ENCODE measurements at regions not wholly inside any gene's neighbourhood (a gene's known extent, or its start where the extent isn't known, plus 50 kb on each side); places are given as distances from the start of the nearest gene placed in this dataset.

DNA sequence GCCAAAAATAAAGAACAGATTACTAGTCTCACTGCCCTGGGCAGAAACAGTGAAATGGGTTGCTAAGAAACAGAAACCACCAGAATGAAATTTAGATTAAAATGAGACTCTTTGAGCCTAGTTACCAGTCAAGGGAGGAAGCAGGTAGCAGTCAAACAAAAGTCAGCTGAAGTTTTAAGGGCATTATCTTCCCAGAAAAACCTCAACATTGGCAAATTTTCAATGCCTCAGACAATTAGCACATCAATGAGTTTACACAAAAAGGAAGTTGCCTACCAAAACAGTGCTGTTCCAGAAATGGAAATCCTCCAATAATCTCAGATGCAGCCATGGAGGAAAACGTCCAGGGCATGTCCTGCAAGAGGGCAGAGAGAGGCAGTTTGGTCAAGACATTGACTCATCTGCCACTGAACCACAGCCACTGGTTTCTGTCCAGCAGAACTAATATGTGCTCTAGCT is 399.7 kb upstream of the ADGRB3 start:
- 0% methylated on average over 1 of the region's 1 CpG for WGBS (ENCODE audit: insufficient coverage, low coverage, missing lambda C conversion rate)
- H3K27me3 ChIP-seq (ENCODE audit: control insufficient read depth in 2 of 2, insufficient read depth in 2 of 2, low read length in 2 of 2): no peaks in the 10 kb centered on the region
- DNase-seq (ENCODE audit: extremely low read depth in 1 of 4, low spot score in 3 of 4): no peak
- H3K79me2 ChIP-seq (ENCODE audit: control insufficient read depth, insufficient read depth, low read length): no peaks in the 10 kb centered on the region
- TF ChIP-seq TEAD4 (IDR thresholded peaks at IDR 0.05; ENCODE audit: low read length) (no peak), TEAD4 (CRISPR knock-in tag; IDR thresholded peaks at IDR 0.05; ENCODE audit: borderline replicate concordance) (no peak), HSF4 (CRISPR knock-in tag; IDR thresholded peaks at IDR 0.05; ENCODE audit: borderline replicate concordance) (no peak), ZNF717 (CRISPR knock-in tag; IDR thresholded peaks at IDR 0.05) (no peak), SUPT5H (IDR thresholded peaks at IDR 0.05) (no peak), BDP1 (IDR thresholded peaks at IDR 0.05; ENCODE audit: insufficient read depth, insufficient read length) (no peak), SIN3B (IDR thresholded peaks at IDR 0.05; ENCODE audit: low read depth) (no peak)
- no peaks in the 10 kb centered on the region for H3K9me1 ChIP-seq (ENCODE audit: control insufficient read depth, insufficient read depth, low read length)
- no peaks in the 10 kb centered on the region for H3K9me3 ChIP-seq (replicated peaks; ENCODE audit: control insufficient read depth, insufficient read depth, low read depth, low read length)
- intact Hi-C loops (cut with micrococcal nuclease) (no loop called here), in situ Hi-C loops (cut with MboI) (no loop called here)
- H3K4me2 ChIP-seq (ENCODE audit: insufficient read depth, low read length): no peak overlapping the region
- ATAC-seq: no peak
- H3K4me1 ChIP-seq (replicated peaks in 1 of 2; ENCODE audit: control insufficient read depth in 2 of 2, insufficient read depth in 2 of 2, low read length in 2 of 2): peaks cover 0 to 18% of the 10 kb centered on the region in 2 experiments; a peak in 2 of 5 replicates
- H3K27ac ChIP-seq (ENCODE audit: extremely low read depth, low read depth, low read length): no peak overlapping the region
- H3K4me3 ChIP-seq: no peak overlapping the region
- no peaks in the 10 kb centered on the region for H4K20me1 ChIP-seq (replicated peaks; ENCODE audit: control insufficient read depth, insufficient read depth, low read length)
- no peak overlapping the region for H3K9ac ChIP-seq (ENCODE audit: insufficient read depth in 1 of 2, low read depth in 2 of 2, low read length in 2 of 2)
- ChIA-PET POLR2A (no interaction called here), CTCF (ENCODE audit: low intra/inter-chr PET ratio) (no interaction called here)
- no TSS peak for BruUV-seq (replicated peaks)
- no peaks in the 10 kb centered on the region for H3K36me3 ChIP-seq (ENCODE audit: control insufficient read depth, insufficient read depth, low read length)
- FAIRE-seq: no peak
- no peak overlapping the region for H2AFZ ChIP-seq (ENCODE audit: low read depth, low read length)

DNA sequence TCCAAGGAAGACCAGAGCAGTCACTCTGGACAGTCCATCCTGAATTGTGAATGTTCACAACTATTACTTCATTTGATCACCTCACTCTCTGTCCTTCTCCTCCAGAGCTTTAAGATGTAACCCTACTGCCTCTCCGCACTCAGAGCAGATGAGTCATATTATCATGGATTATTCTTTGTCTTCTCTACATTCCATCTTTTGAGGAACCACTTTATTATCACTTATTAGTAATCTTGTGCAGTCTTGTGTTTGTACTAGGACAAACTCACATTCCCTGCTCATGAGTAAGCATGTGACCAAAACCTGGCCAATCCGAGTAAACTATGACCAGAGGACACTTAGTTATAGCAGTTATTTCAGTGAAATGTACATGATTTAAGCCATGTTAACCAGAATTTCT is 401.5 kb upstream of the ADGRB3 start:
- ChIA-PET CTCF (ENCODE audit: low intra/inter-chr PET ratio) (no interaction called here), POLR2A (no interaction called here)
- no peak for ATAC-seq
- Histone ChIP-seq H3K9ac (ENCODE audit: insufficient read depth in 1 of 2, low read depth in 2 of 2, low read length in 2 of 2) (no peak overlapping the region), H3K79me2 (ENCODE audit: control insufficient read depth, insufficient read depth, low read length) (no peaks in the 10 kb centered on the region), H3K4me3 (no peak overlapping the region), H3K9me1 (ENCODE audit: control insufficient read depth, insufficient read depth, low read length) (no peaks in the 10 kb centered on the region), H3K36me3 (ENCODE audit: control insufficient read depth, insufficient read depth, low read length) (no peaks in the 10 kb centered on the region), H4K20me1 (replicated peaks; ENCODE audit: control insufficient read depth, insufficient read depth, low read length) (no peaks in the 10 kb centered on the region), H3K9me3 (replicated peaks; ENCODE audit: control insufficient read depth, insufficient read depth, low read depth, low read length) (no peaks in the 10 kb centered on the region), H3K4me2 (ENCODE audit: insufficient read depth, low read length) (no peak overlapping the region), H3K27ac (ENCODE audit: extremely low read depth, low read depth, low read length) (no peak overlapping the region), H3K4me1 (replicated peaks in 1 of 2; ENCODE audit: control insufficient read depth in 2 of 2, insufficient read depth in 2 of 2, low read length in 2 of 2) (0 out of 5 replicates have a peak, but pooled peaks cover 0 to 7% of the 10 kb centered on the region in 2 experiments), H3K27me3 (ENCODE audit: control insufficient read depth in 2 of 2, insufficient read depth in 2 of 2, low read length in 2 of 2) (no peaks in the 10 kb centered on the region), H2AFZ (ENCODE audit: low read depth, low read length) (peak overlapping the region; percentile 18; the same call in 1 of the 2 replicates)
- FAIRE-seq: no peak
- DNase-seq (ENCODE audit: extremely low read depth in 1 of 4, low spot score in 3 of 4): no peak
- WGBS (ENCODE audit: insufficient coverage, low coverage, missing lambda C conversion rate): 19% methylated on average over 2 of the region's 2 CpGs
- in situ Hi-C loops (cut with MboI) (no loop called here), intact Hi-C loops (cut with micrococcal nuclease) (no loop called here)
- TF ChIP-seq, protein P1, sequence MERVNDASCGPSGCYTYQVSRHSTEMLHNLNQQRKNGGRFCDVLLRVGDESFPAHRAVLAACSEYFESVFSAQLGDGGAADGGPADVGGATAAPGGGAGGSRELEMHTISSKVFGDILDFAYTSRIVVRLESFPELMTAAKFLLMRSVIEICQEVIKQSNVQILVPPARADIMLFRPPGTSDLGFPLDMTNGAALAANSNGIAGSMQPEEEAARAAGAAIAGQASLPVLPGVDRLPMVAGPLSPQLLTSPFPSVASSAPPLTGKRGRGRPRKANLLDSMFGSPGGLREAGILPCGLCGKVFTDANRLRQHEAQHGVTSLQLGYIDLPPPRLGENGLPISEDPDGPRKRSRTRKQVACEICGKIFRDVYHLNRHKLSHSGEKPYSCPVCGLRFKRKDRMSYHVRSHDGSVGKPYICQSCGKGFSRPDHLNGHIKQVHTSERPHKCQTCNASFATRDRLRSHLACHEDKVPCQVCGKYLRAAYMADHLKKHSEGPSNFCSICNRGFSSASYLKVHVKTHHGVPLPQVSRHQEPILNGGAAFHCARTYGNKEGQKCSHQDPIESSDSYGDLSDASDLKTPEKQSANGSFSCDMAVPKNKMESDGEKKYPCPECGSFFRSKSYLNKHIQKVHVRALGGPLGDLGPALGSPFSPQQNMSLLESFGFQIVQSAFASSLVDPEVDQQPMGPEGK (CRISPR knock-in tag; IDR thresholded peaks at IDR 0.05; ENCODE audit: borderline replicate concordance): no peak
- no peak for TF ChIP-seq MTA3 (IDR thresholded peaks at IDR 0.05; ENCODE audit: borderline replicate concordance)
- no peak for TF ChIP-seq RB1 (IDR thresholded peaks at IDR 0.05; ENCODE audit: low read depth)
- TF ChIP-seq CREM (IDR thresholded peaks at IDR 0.05; ENCODE audit: low read depth): no peak
- TF ChIP-seq HNRNPL (IDR thresholded peaks at IDR 0.05; ENCODE audit: low read depth, low read length): no peak
- no peak for TF ChIP-seq EHMT2 (IDR thresholded peaks at IDR 0.05)
- no peak for TF ChIP-seq SIN3A (IDR thresholded peaks at IDR 0.05; ENCODE audit: borderline replicate concordance in 2 of 2, control insufficient read depth in 1 of 2, low read depth in 2 of 2, low read length in 2 of 2)
- no peak for TF ChIP-seq BCOR (IDR thresholded peaks at IDR 0.05)
- no peak for TF ChIP-seq PML (IDR thresholded peaks at IDR 0.05; ENCODE audit: low read length)
- BruUV-seq (replicated peaks): no TSS peak

All from K562 (cell line).